ENCODE measurements at regions not wholly inside any gene's neighbourhood (a gene's known extent, or its start where the extent isn't known, plus 50 kb on each side); places are given as distances from the start of the nearest gene placed in this dataset.
A peak's percentile ranks its signal among the peaks of the same experiment; 100 is the strongest.

- CTCF ChIA-PET, result no interaction called here
- POLR2A ChIA-PET (ENCODE audit: low non-redundant PET), result no interaction called here
- Histone ChIP-seq H3K36me3 (ENCODE audit: insufficient read depth, low read length, poor library complexity, severe bottlenecking) (no peaks in the 10 kb centered on the region), H3K27me3 (replicated peaks; ENCODE audit: insufficient read depth, low read depth, low read length, poor library complexity) (no peaks in the 10 kb centered on the region), H3K9me3 (ENCODE audit: low read depth, low read length, poor library complexity, severe bottlenecking) (no peaks in the 10 kb centered on the region), H3K4me1 (ENCODE audit: insufficient read depth, low read length, poor library complexity, severe bottlenecking) (no peaks in the 10 kb centered on the region), H3K4me3 (ENCODE audit: low read depth, low read length, poor library complexity, severe bottlenecking) (no peak overlapping the region), H3K27ac (ENCODE audit: low read depth, low read length, poor library complexity, severe bottlenecking) (no peak overlapping the region)
- no peak for DNase-seq (ENCODE audit: low spot score)
- intact Hi-C loops (cut with micrococcal nuclease; ENCODE audit: unreplicated experiment), result loop anchor here (5.0 kb wide), 1 partner anchor 89 kb away; no protein-coding TSS in a partner anchor
- TF ChIP-seq EZH2 (IDR thresholded peaks at IDR 0.05; ENCODE audit: borderline replicate concordance, low read depth, low read length, poor library complexity, severe bottlenecking) (no peak), CTCF (conservative IDR thresholded peaks at IDR 0.05; ENCODE audit: low read depth, low read length) (no peak)
- BruUV-seq (replicated peaks), result no TSS peak
These were observed 386.8 kb downstream of the INSC start for GRCh38 chr11:15501566-15501965.

- Histone ChIP-seq H3K4me3 (ENCODE audit: low read depth, low read length, poor library complexity, severe bottlenecking) (no peak overlapping the region), H3K36me3 (ENCODE audit: insufficient read depth, low read length, poor library complexity, severe bottlenecking) (no peaks in the 10 kb centered on the region), H3K27ac (ENCODE audit: low read depth, low read length, poor library complexity, severe bottlenecking) (no peak overlapping the region), H3K4me1 (ENCODE audit: insufficient read depth, low read length, poor library complexity, severe bottlenecking) (no peaks in the 10 kb centered on the region), H3K27me3 (replicated peaks; ENCODE audit: insufficient read depth, low read depth, low read length, poor library complexity) (no peaks in the 10 kb centered on the region), H3K9me3 (ENCODE audit: low read depth, low read length, poor library complexity, severe bottlenecking) (no peaks in the 10 kb centered on the region)
- intact Hi-C loops (cut with micrococcal nuclease; ENCODE audit: unreplicated experiment), result no loop called here
- no peak for DNase-seq (ENCODE audit: low spot score)
- CTCF ChIA-PET, result no interaction called here
- BruUV-seq (replicated peaks), result no TSS peak
- TF ChIP-seq EZH2 (IDR thresholded peaks at IDR 0.05; ENCODE audit: borderline replicate concordance, low read depth, low read length, poor library complexity, severe bottlenecking) (no peak), CTCF (conservative IDR thresholded peaks at IDR 0.05; ENCODE audit: low read depth, low read length) (no peak)
- POLR2A ChIA-PET (ENCODE audit: low non-redundant PET), result no interaction called here
These were observed 390.4 kb downstream of the INSC start for GRCh38 chr11:15505155-15505554.

GRCh38 chr11:15507592-15507991 is 392.9 kb downstream of the INSC start:
- Histone ChIP-seq H3K4me1 (ENCODE audit: insufficient read depth, low read length, poor library complexity, severe bottlenecking) (no peaks in the 10 kb centered on the region), H3K4me3 (ENCODE audit: low read depth, low read length, poor library complexity, severe bottlenecking) (peak overlapping the region; percentile 24), H3K36me3 (ENCODE audit: insufficient read depth, low read length, poor library complexity, severe bottlenecking) (no peaks in the 10 kb centered on the region), H3K9me3 (ENCODE audit: low read depth, low read length, poor library complexity, severe bottlenecking) (no peaks in the 10 kb centered on the region), H3K27me3 (replicated peaks; ENCODE audit: insufficient read depth, low read depth, low read length, poor library complexity) (no peaks in the 10 kb centered on the region), H3K27ac (ENCODE audit: low read depth, low read length, poor library complexity, severe bottlenecking) (no peak overlapping the region)
- ChIA-PET POLR2A (ENCODE audit: low non-redundant PET) (no interaction called here), CTCF (no interaction called here)
- no TSS peak for BruUV-seq (replicated peaks)
- TF ChIP-seq EZH2 (IDR thresholded peaks at IDR 0.05; ENCODE audit: borderline replicate concordance, low read depth, low read length, poor library complexity, severe bottlenecking) (no peak), CTCF (conservative IDR thresholded peaks at IDR 0.05; ENCODE audit: low read depth, low read length) (no peak)
- DNase-seq (ENCODE audit: low spot score), result peak; percentile 47
- intact Hi-C loops (cut with micrococcal nuclease; ENCODE audit: unreplicated experiment), result no loop called here
